Caco-2 (cell line): ENCODE measurements at regions not wholly inside any gene's neighbourhood (a gene's known extent, or its start where the extent isn't known, plus 50 kb on each side); places are given as distances from the start of the nearest gene placed in this dataset.
A peak's percentile ranks its signal among the peaks of the same experiment; 100 is the strongest.

Source experiments
- BruUV-seq: library from RNA; stranded (reverse); fragments of 400-500 nt; replicated peaks from 2 replicates; lab custom pipeline; 2021; lab: Mats Ljungman, UMichigan
- CTCF ChIA-PET: fragments of 300-600 bp; sonication (Branson Sonifier 250); formaldehyde crosslinking; loops from one replicate; lab custom pipeline; 2022; ENCODE audit warnings: antibody characterized with exemption; lab: Charles Lee
- POLR2A ChIA-PET: fragments of 300-600 bp; sonication (Branson Sonifier 250); formaldehyde crosslinking; loops from one replicate; lab custom pipeline; 2022; ENCODE audit warnings: antibody characterized with exemption; lab: Charles Lee
- DNase-seq, 2 experiments: peaks; one replicate each; pipeline versions ENCODE4 v3.0.0 to v3.0.0-alpha.2; 2020 to 2022
- H3K27me3 ChIP-seq: replicated peaks from 2 replicates; pipeline ENCODE4 v1.6.0; 2011; ENCODE audit warnings: low read length; ENCODE audit not compliant: control insufficient read depth, insufficient read depth
- H3K36me3 ChIP-seq: 2 replicates; pipeline ENCODE4 v1.5.1; 2011; ENCODE audit warnings: low read length; ENCODE audit not compliant: control insufficient read depth, insufficient read depth
- H3K4me1 ChIP-seq: fragments of 250-450 bp; sonication (Bioruptor Pico); 2 replicates; pipeline ENCODE4 v1.5.1; 2020; ENCODE audit warnings: mild to moderate bottlenecking
- H3K4me3 ChIP-seq: 2 replicates; pipeline ENCODE4 v1.5.1; 2011; ENCODE audit warnings: low read depth, mild to moderate bottlenecking, control low read depth, low read length
- H3K9me3 ChIP-seq: fragments of 250-450 bp; sonication (Bioruptor Pico); 2 replicates; pipeline ENCODE4 v1.5.1; 2020; ENCODE audit warnings: mild to moderate bottlenecking, moderate library complexity
- H3K27ac Mint-ChIP-seq: one replicate; pipeline ENCODE4 v1.8.0; 2022; ENCODE audit warnings: mixed read lengths; ENCODE audit not compliant: unreplicated experiment
- H3K27me3 Mint-ChIP-seq: one replicate; pipeline ENCODE4 v1.8.0; 2022; ENCODE audit warnings: mixed read lengths; ENCODE audit not compliant: insufficient read depth, unreplicated experiment
- H3K36me3 Mint-ChIP-seq: one replicate; pipeline ENCODE4 v1.8.0; 2022; ENCODE audit warnings: mild to moderate bottlenecking, mixed read lengths; ENCODE audit not compliant: insufficient read depth, unreplicated experiment
- H3K4me1 Mint-ChIP-seq: one replicate; pipeline ENCODE4 v1.8.0; 2022; ENCODE audit warnings: low read depth, mixed read lengths; ENCODE audit not compliant: unreplicated experiment
- H3K4me3 Mint-ChIP-seq: one replicate; pipeline ENCODE4 v1.8.0; 2022; ENCODE audit warnings: mild to moderate bottlenecking, moderate library complexity, mixed read lengths; ENCODE audit not compliant: unreplicated experiment
- H3K9me3 Mint-ChIP-seq: one replicate; pipeline ENCODE4 v1.8.0; 2022; ENCODE audit warnings: mixed read lengths; ENCODE audit not compliant: unreplicated experiment
- intact Hi-C: fragments of 100-400 bp; cut with micrococcal nuclease; formaldehyde crosslinking; loops from one replicate; pipeline ENCODE4 v1.10.0; 2022; ENCODE audit not compliant: unreplicated experiment
- TF ChIP-seq, protein P1 (sequence below), 2 experiments: fragments of 200-600 bp in 1 of 2; IDR thresholded peaks; 1 replicate in 1 of 2; 2 replicates in 1 of 2; pipeline versions ENCODE4 v1.5.1 to v1.8.0; 2011 to 2022; ENCODE audit warnings: antibody characterized with exemption in 1 of 2, control low read depth in 1 of 2, inconsistent platforms in 1 of 2, low read depth in 1 of 2, low read length in 1 of 2, mild to moderate bottlenecking in 1 of 2, moderate library complexity in 1 of 2; ENCODE audit not compliant: insufficient read depth in 1 of 2, severe bottlenecking in 1 of 2, unreplicated experiment in 1 of 2

DNA sequence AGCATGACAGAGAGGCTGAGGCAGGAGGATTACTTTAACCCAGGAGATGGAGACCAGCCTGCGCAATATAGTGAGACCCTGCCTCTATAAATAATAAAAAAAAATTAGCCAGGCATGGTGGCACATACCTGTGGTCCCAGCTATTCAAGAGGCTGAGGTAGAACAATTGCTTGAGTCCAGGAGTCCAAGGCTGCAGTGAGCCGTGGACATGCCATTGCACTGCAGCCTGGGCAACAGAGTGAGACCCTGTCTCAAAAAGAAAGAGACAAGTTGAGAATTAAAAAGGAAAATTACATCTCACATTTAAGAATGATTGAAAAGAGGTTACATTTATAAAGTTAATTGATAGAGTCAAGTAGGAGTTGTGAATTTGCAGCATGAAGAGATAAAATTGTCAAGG, 91.4 kb upstream of the TMPO start:
- ChIA-PET CTCF (interaction anchor here (1.1 kb wide), 1 partner anchor 109 kb away, joined by 3 read pairs; no protein-coding TSS in a partner anchor), POLR2A (no interaction called here)
- TF ChIP-seq, protein P1, sequence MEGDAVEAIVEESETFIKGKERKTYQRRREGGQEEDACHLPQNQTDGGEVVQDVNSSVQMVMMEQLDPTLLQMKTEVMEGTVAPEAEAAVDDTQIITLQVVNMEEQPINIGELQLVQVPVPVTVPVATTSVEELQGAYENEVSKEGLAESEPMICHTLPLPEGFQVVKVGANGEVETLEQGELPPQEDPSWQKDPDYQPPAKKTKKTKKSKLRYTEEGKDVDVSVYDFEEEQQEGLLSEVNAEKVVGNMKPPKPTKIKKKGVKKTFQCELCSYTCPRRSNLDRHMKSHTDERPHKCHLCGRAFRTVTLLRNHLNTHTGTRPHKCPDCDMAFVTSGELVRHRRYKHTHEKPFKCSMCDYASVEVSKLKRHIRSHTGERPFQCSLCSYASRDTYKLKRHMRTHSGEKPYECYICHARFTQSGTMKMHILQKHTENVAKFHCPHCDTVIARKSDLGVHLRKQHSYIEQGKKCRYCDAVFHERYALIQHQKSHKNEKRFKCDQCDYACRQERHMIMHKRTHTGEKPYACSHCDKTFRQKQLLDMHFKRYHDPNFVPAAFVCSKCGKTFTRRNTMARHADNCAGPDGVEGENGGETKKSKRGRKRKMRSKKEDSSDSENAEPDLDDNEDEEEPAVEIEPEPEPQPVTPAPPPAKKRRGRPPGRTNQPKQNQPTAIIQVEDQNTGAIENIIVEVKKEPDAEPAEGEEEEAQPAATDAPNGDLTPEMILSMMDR (IDR thresholded peaks at IDR 0.05; ENCODE audit: insufficient read depth in 1 of 2, low read depth in 1 of 2, low read length in 1 of 2, severe bottlenecking in 1 of 2, unreplicated experiment in 1 of 2) = no peak
- no peak overlapping the region for H3K4me3 ChIP-seq
- H3K4me1 ChIP-seq = peaks cover 12% of the 10 kb centered on the region
- DNase-seq = no peak
- intact Hi-C loops = loop anchor here (1.0 to 2.0 kb wide), 6 partner anchors 32 to 230 kb away; partner anchors contain the start of gene SLC25A3
- Mint-ChIP-seq H3K4me1 (peaks cover 11% of the 10 kb centered on the region), H3K9me3 (no peaks in the 10 kb centered on the region), H3K36me3 (no peaks in the 10 kb centered on the region), H3K27ac (no peak overlapping the region), H3K27me3 (no peaks in the 10 kb centered on the region), H3K4me3 (no peak overlapping the region)
- H3K36me3 ChIP-seq = no peaks in the 10 kb centered on the region
- BruUV-seq = no TSS peak
- H3K27me3 ChIP-seq = no peaks in the 10 kb centered on the region
- no peaks in the 10 kb centered on the region for H3K9me3 ChIP-seq

DNA sequence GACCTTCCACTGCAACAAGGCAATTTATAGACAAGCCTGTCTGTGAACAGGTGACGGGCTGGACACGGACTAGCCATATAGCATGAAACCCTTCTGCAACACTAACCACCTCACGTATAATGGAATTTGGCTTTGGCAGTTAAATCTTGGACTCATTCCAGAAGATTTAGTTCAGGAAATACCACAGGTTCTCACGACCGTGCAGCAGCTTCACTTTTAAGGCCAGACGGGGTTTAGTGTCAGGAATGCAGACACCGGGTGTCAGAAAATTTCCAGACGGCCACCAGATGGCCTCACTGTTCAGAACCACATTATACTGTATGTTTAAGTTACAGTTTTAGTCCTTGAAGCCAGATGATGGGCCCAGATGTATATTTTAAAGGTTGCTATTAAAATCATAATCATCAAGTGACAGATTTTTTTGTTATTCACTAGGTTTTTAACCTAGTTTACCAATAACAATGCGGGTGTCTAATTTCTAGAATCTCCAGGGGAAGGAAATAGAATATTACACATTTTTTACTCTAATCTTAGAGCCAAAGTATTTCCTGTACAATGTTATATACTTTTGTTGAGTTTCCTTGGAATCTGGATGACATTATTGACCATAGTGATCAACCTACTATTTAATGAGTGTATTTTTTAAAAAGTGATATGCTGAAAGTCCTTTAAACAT, 90.5 kb upstream of the TMPO start:
- no TSS peak for BruUV-seq
- H3K4me1 Mint-ChIP-seq = peaks cover 2% of the 10 kb centered on the region
- H3K27ac Mint-ChIP-seq = no peak overlapping the region
- no peaks in the 10 kb centered on the region for H3K36me3 Mint-ChIP-seq
- Histone ChIP-seq H3K9me3 (no peaks in the 10 kb centered on the region), H3K27me3 (no peaks in the 10 kb centered on the region), H3K4me1 (peaks cover 6% of the 10 kb centered on the region; the same call in 1 of the 2 replicates), H3K36me3 (no peaks in the 10 kb centered on the region), H3K4me3 (no peak overlapping the region)
- H3K4me3 Mint-ChIP-seq = no peak overlapping the region
- TF ChIP-seq, protein P1 (IDR thresholded peaks at IDR 0.05; ENCODE audit: insufficient read depth in 1 of 2, low read depth in 1 of 2, low read length in 1 of 2, severe bottlenecking in 1 of 2, unreplicated experiment in 1 of 2) = peak; percentile 75
- peak; percentile 69 to 75 for DNase-seq
- POLR2A ChIA-PET = no interaction called here
- CTCF ChIA-PET = interaction anchor here (0.6 to 1.1 kb wide), 10 partner anchors 14 to 168 kb away, joined by 3 to 6 read pairs (median 3); partner anchors contain the start of genes SLC25A3 and TMPO
- no peaks in the 10 kb centered on the region for H3K9me3 Mint-ChIP-seq
- no peaks in the 10 kb centered on the region for H3K27me3 Mint-ChIP-seq
- intact Hi-C loops = loop anchor here (1.0 to 2.0 kb wide), 6 partner anchors 31 to 229 kb away; partner anchors contain the start of gene SLC25A3

DNA sequence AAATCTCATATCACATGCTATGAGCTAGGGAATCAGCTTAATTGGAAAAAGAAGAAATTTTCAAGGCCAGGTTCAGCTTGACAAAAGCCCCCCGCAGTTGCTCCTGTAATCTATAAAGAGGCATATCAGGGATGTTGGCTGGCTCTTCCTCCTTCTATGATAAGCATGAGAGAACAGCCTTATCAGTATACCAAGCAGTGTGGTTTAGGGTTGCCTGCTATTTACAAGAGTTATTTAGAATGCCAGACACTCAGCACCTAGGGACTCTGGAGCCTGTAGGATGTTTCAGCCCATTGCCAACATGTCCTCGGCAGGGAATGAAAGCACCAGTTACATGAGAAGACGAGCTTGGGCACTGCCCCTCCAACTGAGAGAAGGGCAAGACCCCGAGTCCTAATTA, 89.5 kb upstream of the TMPO start:
- peaks cover 6% of the 10 kb centered on the region; the same call in 1 of the 2 replicates for H3K4me1 ChIP-seq
- POLR2A ChIA-PET = no interaction called here
- no peaks in the 10 kb centered on the region for H3K4me1 Mint-ChIP-seq
- no peak overlapping the region for H3K4me3 Mint-ChIP-seq
- H3K27ac Mint-ChIP-seq = no peak overlapping the region
- no peaks in the 10 kb centered on the region for H3K27me3 Mint-ChIP-seq
- no peak for DNase-seq
- no peaks in the 10 kb centered on the region for H3K27me3 ChIP-seq
- H3K9me3 ChIP-seq = no peaks in the 10 kb centered on the region
- no peaks in the 10 kb centered on the region for H3K36me3 Mint-ChIP-seq
- H3K4me3 ChIP-seq = no peak overlapping the region
- TF ChIP-seq, protein P1 (IDR thresholded peaks at IDR 0.05; ENCODE audit: insufficient read depth in 1 of 2, low read depth in 1 of 2, low read length in 1 of 2, severe bottlenecking in 1 of 2, unreplicated experiment in 1 of 2) = no peak
- no peaks in the 10 kb centered on the region for H3K36me3 ChIP-seq
- CTCF ChIA-PET = interaction anchor here (0.7 to 1.1 kb wide), 2 partner anchors 33 to 90 kb away, joined by 3 to 5 read pairs; partner anchors contain the start of gene TMPO
- H3K9me3 Mint-ChIP-seq = no peaks in the 10 kb centered on the region
- BruUV-seq = no TSS peak
- intact Hi-C loops = loop anchor here (2.0 kb wide), 1 partner anchor 167 kb away; the partner anchor contains the start of gene SLC25A3
